ENCODE measurements at regions not wholly inside any gene's neighbourhood (a gene's known extent, or its start where the extent isn't known, plus 50 kb on each side); places are given as distances from the start of the nearest gene placed in this dataset.
"Not testable (repeated sequence)": the region's sequence is repeated elsewhere in the genome, so short reads cannot be mapped to it uniquely, and the experiment has no call there.

DNA sequence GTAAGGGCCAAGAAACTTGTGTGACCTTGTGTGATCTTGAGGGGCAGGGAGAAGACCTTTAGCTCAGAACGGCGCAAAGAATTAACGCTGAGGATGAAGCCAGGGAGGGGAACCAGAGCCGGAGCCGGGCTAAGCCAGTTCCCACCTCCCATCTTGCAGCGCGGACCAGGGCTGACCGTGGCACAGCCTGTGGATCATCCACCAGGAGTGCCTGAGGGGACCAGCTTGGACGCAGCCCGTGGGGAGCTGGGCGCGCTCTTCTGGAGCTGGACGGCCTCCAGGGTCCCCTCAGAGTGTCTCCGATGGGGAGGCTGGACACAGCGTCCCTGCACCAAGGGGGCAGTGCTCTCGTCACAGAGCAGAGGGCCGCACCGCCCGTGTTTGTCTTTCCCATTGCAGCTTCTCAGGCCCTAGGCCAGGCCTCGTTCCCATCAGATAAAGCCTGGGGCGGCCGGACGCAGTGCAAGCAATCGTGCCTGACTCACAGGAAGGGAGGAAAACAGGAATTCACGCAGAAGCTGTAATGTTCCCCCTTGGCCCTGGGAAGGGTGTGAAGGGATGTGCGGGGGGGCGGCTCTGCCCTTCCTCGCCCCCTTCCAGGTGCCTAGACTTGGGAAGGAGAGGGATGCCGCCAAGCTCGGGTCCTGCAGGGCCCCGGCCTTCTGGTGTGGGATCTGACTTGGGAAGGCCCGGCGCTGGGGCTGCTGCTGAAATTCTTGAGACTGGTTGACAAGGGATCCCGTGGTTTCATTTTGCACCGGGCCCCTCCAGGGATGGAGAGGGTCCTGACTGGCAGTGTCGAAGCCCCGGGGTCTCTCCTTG is 144.9 kb downstream of the NPIPB11 start:
- TF ChIP-seq POLR2A, CTCF (IDR thresholded peaks at IDR 0.05): not testable (repeated sequence)
